ENCODE measurements at regions not wholly inside any gene's neighbourhood (a gene's known extent, or its start where the extent isn't known, plus 50 kb on each side); places are given as distances from the start of the nearest gene placed in this dataset.

DNA sequence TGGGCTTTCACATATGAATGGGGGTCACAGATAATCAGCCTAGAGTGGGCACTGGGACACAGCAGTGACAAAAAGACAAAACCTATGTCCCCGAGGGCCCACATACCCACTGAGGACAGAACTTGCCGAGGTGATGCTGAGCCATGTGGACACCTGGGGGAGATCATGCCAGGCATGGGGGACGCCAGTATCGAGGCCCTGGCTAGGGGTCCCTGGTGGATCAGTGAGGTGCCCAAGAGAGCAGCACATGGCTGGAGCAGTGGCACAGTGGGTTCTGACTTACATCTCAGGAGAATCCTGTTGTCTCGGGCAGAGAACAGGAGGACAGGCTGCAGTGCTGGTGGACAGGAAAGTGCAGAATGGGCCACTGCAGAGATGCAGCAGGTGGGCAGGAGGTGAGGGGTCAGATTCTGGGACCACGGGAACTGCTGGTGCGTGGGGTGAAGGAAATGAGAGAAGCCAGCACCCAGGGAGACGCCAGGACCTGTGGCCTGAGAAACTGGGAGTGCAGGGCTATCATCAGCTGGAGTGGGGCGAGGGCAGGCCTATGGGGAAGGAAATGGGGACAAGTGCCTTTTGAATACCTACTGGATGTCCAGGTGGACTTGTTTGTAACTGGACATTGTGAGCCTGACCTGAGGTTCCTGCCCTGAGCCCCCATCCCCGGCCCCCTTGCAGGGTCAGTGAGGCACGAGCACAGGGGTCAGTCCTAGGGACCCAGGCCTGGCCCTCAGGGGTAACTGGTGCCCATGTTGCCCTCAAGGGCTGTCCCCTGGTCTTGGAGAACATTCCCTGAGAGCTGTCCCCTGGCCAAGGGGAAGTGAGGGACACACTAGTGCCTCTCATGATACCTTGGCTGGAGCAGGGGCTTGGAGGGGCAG is 91.2 kb upstream of the RET start:
- Histone ChIP-seq H3K36me3 (replicated peaks in 1 of 2; ENCODE audit: control extremely low read depth in 1 of 2, control insufficient read depth in 1 of 2, extremely low read depth in 1 of 2, insufficient read depth in 2 of 2, low read length in 1 of 2) (no peaks in the 10 kb centered on the region), H3K79me2 (ENCODE audit: control insufficient read depth, insufficient read depth, low read length) (no peaks in the 10 kb centered on the region), H3K27ac (ENCODE audit: low read length in 2 of 2) (no peak overlapping the region), H3K27me3 (replicated peaks in 1 of 4; ENCODE audit: control extremely low read depth in 1 of 4, control insufficient read depth in 3 of 4, insufficient read depth in 4 of 4, low read length in 3 of 4) (no peaks in the 10 kb centered on the region), H4K20me1 (ENCODE audit: control insufficient read depth, insufficient read depth, low read length, poor library complexity, severe bottlenecking) (no peaks in the 10 kb centered on the region), H3K9ac (ENCODE audit: low read length) (no peak overlapping the region), H3K4me2 (replicated peaks; ENCODE audit: low read depth, low read length, poor library complexity, severe bottlenecking) (no peak overlapping the region), H2AFZ (ENCODE audit: insufficient read depth, low read depth, low read length, poor library complexity, severe bottlenecking) (no peak overlapping the region), H3K9me3 (ENCODE audit: control extremely low read depth in 1 of 3, control insufficient read depth in 2 of 3, insufficient read depth in 1 of 3, low read length in 2 of 3) (peaks cover 0 to 6% (median 0%) of the 10 kb centered on the region in 3 donors), H3K4me1 (ENCODE audit: control insufficient read depth in 2 of 2, insufficient read depth in 2 of 2, low read length in 2 of 2) (no peaks in the 10 kb centered on the region), H3K4me3 (ENCODE audit: control extremely low read depth in 1 of 5, extremely low read depth in 1 of 5, insufficient read depth in 1 of 5, low read depth in 2 of 5, low read length in 4 of 5) (no peak overlapping the region)
- POLR2A ChIA-PET, result no interaction called here
- DNase-seq (no peak), ATAC-seq (ENCODE audit: low read depth) (no peak)
- Mint-ChIP-seq H3K27ac (no peak overlapping the region), H3K27me3 (no peaks in the 10 kb centered on the region), H3K9me3 (ENCODE audit: insufficient read depth) (no peaks in the 10 kb centered on the region), H3K4me1 (no peaks in the 10 kb centered on the region), H3K4me3 (no peak overlapping the region)
- no peak for TF ChIP-seq EZH2 (IDR thresholded peaks at IDR 0.05; ENCODE audit: borderline replicate concordance, insufficient read depth, low read depth, low read length, poor library complexity, severe bottlenecking)
- TF ChIP-seq, protein P1, sequence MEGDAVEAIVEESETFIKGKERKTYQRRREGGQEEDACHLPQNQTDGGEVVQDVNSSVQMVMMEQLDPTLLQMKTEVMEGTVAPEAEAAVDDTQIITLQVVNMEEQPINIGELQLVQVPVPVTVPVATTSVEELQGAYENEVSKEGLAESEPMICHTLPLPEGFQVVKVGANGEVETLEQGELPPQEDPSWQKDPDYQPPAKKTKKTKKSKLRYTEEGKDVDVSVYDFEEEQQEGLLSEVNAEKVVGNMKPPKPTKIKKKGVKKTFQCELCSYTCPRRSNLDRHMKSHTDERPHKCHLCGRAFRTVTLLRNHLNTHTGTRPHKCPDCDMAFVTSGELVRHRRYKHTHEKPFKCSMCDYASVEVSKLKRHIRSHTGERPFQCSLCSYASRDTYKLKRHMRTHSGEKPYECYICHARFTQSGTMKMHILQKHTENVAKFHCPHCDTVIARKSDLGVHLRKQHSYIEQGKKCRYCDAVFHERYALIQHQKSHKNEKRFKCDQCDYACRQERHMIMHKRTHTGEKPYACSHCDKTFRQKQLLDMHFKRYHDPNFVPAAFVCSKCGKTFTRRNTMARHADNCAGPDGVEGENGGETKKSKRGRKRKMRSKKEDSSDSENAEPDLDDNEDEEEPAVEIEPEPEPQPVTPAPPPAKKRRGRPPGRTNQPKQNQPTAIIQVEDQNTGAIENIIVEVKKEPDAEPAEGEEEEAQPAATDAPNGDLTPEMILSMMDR (IDR thresholded peaks at IDR 0.05), result no peak
- 86% methylated on average over 11 of the region's 11 CpGs for WGBS (ENCODE audit: insufficient coverage)
- intact Hi-C loops (cut with micrococcal nuclease), result no loop called here
- CTCF ChIA-PET, result no interaction called here

DNA sequence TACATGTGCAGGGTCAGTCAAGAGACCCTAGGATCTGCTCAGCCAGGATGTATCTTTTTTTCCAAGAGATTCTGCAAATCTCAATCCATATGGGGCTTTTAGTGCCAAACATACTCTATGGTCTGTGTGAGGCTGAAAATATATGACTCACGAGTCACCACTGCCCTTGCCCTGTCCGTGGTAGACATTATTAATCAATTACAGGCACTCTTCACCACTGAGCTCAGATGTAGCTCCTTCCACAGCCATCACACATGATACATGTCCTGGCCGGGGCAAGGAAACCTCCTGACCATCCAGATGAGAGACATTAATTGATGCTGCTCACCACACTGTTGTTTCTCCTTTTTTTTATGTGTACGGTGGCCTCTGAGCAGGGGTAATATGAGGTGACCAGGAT is 90.2 kb upstream of the RET start:
- H3K27me3 ChIP-seq (replicated peaks in 1 of 4; ENCODE audit: control extremely low read depth in 1 of 4, control insufficient read depth in 3 of 4, insufficient read depth in 4 of 4, low read length in 3 of 4), result no peaks in the 10 kb centered on the region
- TF ChIP-seq, protein P1 (IDR thresholded peaks at IDR 0.05), result no peak
- TF ChIP-seq EZH2 (IDR thresholded peaks at IDR 0.05; ENCODE audit: borderline replicate concordance, insufficient read depth, low read depth, low read length, poor library complexity, severe bottlenecking), result no peak
- Mint-ChIP-seq H3K27me3 (no peaks in the 10 kb centered on the region), H3K4me3 (no peak overlapping the region), H3K4me1 (no peaks in the 10 kb centered on the region), H3K9me3 (ENCODE audit: insufficient read depth) (no peaks in the 10 kb centered on the region), H3K27ac (no peak overlapping the region)
- no peak overlapping the region for H3K4me2 ChIP-seq (replicated peaks; ENCODE audit: low read depth, low read length, poor library complexity, severe bottlenecking)
- DNase-seq (no peak), ATAC-seq (ENCODE audit: low read depth) (no peak)
- H4K20me1 ChIP-seq (ENCODE audit: control insufficient read depth, insufficient read depth, low read length, poor library complexity, severe bottlenecking), result no peaks in the 10 kb centered on the region
- H3K36me3 ChIP-seq (replicated peaks in 1 of 2; ENCODE audit: control extremely low read depth in 1 of 2, control insufficient read depth in 1 of 2, extremely low read depth in 1 of 2, insufficient read depth in 2 of 2, low read length in 1 of 2), result no peaks in the 10 kb centered on the region
- no peaks in the 10 kb centered on the region for H3K4me1 ChIP-seq (ENCODE audit: control insufficient read depth in 2 of 2, insufficient read depth in 2 of 2, low read length in 2 of 2)
- POLR2A ChIA-PET, result no interaction called here
- H3K9me3 ChIP-seq (ENCODE audit: control extremely low read depth in 1 of 3, control insufficient read depth in 2 of 3, insufficient read depth in 1 of 3, low read length in 2 of 3), result peaks cover 0 to 6% (median 0%) of the 10 kb centered on the region in 3 donors
- no peak overlapping the region for H3K9ac ChIP-seq (ENCODE audit: low read length)
- intact Hi-C loops (cut with micrococcal nuclease), result no loop called here
- WGBS (ENCODE audit: insufficient coverage), result 82% methylated on average over 3 of the region's 4 CpGs
- no peak overlapping the region for H3K27ac ChIP-seq (ENCODE audit: low read length in 2 of 2)
- H2AFZ ChIP-seq (ENCODE audit: insufficient read depth, low read depth, low read length, poor library complexity, severe bottlenecking), result no peak overlapping the region
- CTCF ChIA-PET, result no interaction called here
- no peaks in the 10 kb centered on the region for H3K79me2 ChIP-seq (ENCODE audit: control insufficient read depth, insufficient read depth, low read length)
- no peak overlapping the region for H3K4me3 ChIP-seq (ENCODE audit: control extremely low read depth in 1 of 5, extremely low read depth in 1 of 5, insufficient read depth in 1 of 5, low read depth in 2 of 5, low read length in 4 of 5)
